ENCODE measurements at regions not wholly inside any gene's neighbourhood (a gene's known extent, or its start where the extent isn't known, plus 50 kb on each side); places are given as distances from the start of the nearest gene placed in this dataset.

DNA sequence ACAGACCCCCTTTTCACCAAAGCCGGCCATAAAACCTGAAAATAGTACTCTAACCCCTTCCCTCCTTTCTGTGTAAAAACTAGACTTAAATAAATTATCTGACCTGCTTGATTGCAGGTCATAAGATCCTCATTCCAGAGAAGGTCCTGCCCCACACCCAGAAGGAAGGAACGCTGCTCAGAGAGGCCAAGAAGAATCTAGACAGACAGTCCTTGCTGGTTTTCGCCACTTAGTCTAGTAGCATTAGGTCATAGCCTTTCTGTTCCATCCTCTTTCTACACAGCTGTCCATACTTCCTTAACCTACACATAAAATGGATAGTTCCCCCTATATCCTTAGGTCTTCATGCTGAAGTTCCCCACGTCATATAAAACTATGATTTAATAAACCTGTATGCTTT is 83.7 kb upstream of the IGF1 start:
- TF ChIP-seq, protein P1, sequence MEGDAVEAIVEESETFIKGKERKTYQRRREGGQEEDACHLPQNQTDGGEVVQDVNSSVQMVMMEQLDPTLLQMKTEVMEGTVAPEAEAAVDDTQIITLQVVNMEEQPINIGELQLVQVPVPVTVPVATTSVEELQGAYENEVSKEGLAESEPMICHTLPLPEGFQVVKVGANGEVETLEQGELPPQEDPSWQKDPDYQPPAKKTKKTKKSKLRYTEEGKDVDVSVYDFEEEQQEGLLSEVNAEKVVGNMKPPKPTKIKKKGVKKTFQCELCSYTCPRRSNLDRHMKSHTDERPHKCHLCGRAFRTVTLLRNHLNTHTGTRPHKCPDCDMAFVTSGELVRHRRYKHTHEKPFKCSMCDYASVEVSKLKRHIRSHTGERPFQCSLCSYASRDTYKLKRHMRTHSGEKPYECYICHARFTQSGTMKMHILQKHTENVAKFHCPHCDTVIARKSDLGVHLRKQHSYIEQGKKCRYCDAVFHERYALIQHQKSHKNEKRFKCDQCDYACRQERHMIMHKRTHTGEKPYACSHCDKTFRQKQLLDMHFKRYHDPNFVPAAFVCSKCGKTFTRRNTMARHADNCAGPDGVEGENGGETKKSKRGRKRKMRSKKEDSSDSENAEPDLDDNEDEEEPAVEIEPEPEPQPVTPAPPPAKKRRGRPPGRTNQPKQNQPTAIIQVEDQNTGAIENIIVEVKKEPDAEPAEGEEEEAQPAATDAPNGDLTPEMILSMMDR (IDR thresholded peaks at IDR 0.05) = no peak
- TF ChIP-seq EP300 (IDR thresholded peaks at IDR 0.05; ENCODE audit: low read depth) (no peak), POLR2AphosphoS5 (IDR thresholded peaks at IDR 0.05) (no peak), POLR2A (IDR thresholded peaks at IDR 0.05) (no peak)
